EH (cell line): ENCODE measurements at regions not wholly inside any gene's neighbourhood (a gene's known extent, or its start where the extent isn't known, plus 50 kb on each side); places are given as distances from the start of the nearest gene placed in this dataset.

ENCODE experiments used
- DNase-seq: peaks from one replicate; pipeline ENCODE4 v3.0.0-alpha.2; 2015; ENCODE audit warnings: low read depth

DNA sequence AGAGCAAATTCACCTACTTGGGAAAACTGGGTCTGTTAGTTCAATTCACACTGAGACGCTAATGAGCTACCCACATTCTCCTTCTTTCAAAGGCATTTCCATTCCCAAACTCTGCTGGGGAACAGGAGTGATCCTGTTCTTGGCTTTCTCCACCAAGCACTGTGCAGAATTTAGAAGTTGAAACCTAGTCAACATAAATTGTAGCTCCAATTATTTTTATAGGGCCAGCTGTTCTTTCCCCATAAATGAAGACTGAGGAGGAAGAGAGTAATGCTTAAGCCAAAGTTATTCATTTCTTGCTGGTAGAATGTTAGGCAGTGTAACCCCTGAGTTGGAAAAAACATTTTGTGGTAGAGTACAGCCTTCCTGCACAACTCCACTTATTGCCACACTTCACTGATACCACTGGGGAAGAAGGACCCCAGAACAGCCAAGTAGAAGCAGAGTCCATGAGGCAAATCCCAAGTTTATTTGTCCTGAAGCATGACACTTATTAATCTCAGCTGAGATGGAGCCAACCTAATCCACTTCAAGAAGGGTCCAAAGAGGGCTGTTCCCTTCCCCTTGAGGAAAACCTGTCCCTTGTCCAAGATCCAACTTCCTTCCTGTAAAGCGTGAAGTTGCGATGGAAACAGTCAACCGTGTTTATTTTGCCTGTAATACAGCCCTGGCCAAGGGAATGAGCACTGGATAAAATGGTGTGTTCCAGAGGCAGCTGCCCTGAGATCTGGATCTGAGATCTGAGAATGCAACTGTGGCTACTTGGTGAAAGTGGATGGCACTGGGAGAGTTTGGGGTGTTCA, 151.8 kb downstream of the TBX5 start:
- DNase-seq = no peak

DNA sequence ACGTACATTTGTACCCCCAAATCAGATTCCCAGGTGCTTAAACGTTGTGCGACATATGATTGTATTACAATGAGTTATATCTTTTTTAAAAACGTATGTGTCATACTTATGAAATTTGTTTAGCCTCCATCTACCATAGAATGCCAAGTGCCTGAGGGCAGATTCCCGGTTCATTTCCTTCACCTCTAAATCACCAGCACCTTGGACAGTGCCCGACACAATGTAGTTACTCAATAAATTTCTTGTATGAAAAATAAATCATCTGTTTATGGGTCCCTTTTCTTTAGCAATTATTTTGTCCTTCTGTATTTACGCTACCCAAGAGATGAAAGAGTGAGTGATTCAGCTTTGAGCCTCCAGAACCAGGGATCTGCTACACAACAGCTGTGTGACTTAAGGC, 157.4 kb downstream of the TBX5 start:
- peak; percentile 21 for DNase-seq

DNA sequence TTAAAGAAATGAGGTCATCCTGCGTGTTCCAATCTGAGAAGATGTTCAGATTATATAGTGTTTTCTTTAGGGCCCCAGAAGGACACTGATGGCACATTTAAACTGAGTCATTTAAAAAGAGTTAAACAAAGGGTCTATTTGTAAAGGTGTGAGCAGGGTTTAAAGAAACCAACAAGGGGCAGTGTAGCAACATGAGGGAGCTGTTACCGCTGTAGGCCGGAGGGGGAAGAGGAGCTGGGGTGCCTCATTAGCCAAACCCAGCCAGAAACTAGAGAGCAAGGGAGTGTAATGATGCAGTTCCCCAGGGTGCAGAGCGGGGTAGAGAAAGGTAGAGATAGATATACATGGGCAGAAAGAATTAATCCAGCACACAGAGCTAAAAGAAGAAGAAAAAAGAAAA, 160.4 kb downstream of the TBX5 start:
- DNase-seq = peak; percentile 56

GRCh38 chr12:114241973-114242434, 163.9 kb downstream of the TBX5 start:
- no peak for DNase-seq

- no peak for DNase-seq
Measured at GRCh38 chr12:114240288-114240687, 165.7 kb downstream of the TBX5 start.

DNA sequence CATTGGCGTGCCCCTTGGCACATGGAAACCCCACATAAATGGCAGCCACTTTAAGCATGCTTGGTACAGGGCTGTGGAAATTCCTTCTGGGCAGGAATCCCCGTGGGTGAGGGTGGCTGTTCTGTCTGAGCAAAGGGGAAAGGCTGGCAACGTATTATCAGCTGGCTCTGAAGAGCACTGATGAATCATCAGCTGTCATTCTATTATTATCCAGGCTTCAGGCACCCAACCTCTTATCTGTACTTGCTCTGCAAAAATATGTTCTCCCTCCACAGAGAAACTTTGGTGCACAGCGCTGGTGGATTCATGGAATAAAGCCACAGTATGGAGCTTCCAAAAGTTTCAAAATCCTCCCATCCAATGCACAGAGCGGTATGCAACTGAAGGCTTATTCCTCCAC, 167.1 kb downstream of the TBX5 start:
- peak; percentile 54 for DNase-seq

- no peak for DNase-seq
Measured at GRCh38 chr12:114237230-114237629, 168.7 kb downstream of the TBX5 start.

GRCh38 chr12:114232187-114232586, 173.8 kb downstream of the TBX5 start:
- no peak for DNase-seq

DNA sequence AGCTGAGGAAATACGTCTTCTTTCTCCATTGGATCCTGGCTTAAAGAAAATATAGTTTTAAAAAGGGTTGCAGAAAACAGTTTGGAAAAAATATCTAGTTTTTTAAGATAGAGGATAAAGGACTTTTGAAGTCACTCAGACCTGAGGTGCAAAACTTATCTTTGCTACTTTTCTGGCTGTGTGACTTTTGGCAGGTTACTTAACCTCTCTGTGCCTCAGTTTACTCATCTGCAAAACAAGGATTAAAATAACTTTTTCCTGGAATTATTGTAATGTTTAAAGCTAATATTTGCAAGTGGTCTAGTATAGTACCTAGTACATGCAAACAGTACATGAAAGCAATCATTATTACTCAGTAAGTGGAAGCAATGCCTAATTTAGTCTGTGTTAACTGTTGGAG, 176.8 kb downstream of the TBX5 start:
- no peak for DNase-seq

- no peak for DNase-seq
Measured at GRCh38 chr12:114226241-114226928, 179.6 kb downstream of the TBX5 start.

DNA sequence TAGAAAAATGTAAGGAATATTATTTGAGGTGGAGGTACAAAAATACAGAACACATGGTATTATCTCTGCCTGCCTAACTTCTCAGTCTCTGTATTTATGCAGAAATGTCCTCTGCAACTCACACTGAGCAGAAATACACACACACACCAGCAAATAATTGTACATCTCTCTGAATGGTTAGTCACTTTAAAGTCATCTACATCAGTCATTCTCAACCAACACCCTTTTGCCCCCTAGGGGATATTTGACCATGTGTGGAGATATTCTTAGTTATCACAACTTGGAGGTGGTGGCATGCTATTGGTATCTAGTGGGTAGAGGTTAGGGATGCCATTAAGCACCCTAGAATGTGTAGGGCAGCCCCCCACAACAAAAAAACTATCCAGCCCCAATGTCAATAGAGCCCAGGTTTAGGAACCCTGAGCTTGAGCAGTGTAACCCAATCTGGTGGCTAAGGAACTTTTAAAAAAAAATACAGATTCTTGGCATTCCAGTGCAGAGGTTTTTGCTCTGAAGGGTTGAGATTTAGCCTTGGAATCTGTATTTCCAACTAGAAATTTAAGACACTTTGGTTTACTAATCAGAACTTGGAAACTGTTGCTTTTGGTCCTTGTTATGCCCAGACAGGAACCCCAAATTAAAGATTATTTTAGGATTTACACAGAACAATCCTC, 183.8 kb downstream of the TBX5 start:
- DNase-seq = peak; percentile 50

DNA sequence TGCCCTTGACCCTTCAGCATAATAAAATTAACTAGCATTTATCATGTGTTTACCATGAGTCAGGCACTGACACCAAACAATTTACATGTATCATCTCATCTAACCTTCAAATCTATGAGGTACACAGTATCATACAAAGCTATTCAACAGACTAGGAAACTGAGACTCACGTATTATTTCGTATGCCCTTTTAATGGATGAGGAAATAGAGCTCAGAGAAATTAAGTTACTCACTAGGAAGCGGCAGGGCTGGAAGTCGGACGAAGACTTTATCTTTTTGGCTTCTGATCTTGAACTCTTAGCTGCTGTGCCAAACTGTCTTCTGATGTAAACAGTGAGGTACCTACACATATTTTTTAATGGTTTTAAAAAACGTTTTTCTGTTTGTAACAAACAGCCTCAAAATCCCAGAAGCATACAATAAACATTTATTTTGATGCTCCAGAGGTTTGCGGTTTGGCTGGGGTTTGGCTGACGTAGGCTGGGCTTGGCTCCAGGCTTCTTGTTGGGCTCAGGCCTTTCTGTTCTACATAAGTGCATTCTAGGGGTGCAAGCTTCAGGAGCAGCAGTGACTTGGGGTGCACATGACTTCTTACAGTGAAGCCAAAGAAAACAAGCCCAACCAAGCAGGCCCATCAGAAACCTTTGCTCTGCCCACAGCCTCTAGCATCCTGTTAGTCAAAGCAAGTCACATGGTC, 184.7 kb downstream of the TBX5 start:
- no peak for DNase-seq

DNA sequence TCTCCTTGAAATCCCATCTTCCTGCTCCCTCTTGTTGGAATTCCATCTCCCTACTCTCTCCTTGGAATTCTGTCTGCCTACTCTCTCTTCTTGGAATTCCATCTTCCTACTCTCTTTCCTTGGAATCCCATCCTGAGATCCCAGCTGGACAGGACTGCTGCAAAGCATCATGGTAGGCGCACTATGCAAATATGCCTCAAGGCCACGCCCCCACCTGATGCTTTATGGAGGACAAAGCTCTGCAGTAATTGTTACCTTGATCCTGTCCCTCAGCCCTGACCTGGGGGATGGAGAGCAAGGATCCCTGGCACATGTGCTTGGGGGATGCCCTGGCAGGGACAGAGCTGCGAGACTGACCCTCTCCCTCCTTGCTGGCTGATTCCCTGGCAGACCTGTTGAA, 185.6 kb downstream of the TBX5 start:
- DNase-seq = no peak

DNA sequence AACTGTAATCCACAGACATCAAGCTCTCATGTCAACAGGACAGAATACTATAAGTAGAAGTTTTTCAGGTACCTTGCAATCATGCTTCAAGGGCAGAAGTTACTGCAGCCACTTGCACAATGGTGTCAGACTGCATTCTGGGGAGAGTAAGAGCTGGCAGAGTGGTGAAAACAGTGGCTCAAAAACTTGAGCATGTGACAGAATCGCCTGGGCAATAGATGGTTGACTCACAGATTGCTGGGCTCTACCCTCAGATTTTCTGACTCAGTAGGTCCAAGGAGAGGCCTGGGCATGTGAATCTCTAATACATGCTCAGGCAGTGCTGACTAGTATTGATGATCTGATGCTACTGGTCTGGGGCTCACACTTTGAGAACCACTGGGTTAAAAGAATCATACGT, 187.8 kb downstream of the TBX5 start:
- DNase-seq = no peak

DNA sequence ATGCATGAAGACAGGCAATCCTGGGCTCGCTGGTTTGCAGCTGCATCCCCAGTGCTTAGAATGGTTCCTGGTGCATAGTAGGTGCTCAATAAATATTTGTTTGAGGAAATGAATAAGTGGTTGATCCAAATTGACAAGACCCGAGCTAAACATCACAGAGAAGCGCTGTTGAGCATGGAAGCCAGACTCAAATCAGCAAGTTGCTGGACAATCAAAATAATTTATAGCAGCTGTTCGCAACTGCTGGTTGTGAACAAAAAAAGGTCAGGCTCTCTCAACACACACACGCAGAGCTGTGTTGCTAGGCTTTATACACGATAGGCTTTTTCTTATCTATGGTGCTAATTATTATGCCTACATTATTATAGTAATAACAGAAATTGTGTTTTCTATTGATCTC, 190.2 kb downstream of the TBX5 start:
- no peak for DNase-seq

DNA sequence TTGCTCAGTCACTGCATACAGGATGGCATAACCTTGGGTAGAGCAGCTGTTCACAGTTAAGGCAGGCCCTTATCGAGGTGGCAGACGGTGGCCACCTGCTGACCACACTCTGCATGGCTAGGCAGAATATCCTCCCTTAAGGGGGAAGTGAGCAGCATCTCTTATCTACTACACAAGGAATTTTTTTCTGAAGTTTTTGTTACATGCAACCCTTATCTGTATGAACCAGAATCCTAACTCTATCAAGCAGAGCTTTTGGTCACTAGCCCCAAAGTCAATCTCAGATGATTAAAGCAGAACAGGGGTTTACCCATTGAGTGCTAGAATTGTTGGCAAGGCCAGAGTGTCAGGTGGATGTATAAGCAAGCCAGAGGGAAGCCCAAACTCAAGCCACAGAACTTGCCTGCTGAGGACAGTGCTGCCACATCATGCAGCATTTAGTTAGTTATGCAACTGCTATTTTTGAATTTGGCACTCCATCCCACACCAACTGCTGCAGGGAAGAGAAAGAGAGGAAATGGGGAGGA, 192.8 kb downstream of the TBX5 start:
- DNase-seq = no peak

DNA sequence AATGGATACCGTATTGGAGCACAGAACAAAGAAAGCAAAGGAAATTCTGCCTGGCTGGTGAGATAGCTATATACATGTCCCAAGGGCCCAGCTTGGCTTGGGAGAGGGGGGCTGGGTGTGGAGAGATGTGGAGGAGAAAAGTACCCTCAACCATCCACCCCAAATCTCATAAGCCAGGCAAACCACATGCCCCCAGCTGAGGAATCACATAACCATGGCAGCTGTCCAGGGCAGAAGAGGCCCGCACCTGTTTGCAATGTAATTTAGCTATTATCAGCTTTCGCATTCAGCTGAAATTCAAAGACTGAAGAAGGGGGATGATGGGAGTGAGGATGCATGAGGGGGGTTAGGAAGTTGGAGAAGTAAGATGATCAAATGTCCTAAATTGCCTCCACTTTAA, 196.1 kb downstream of the TBX5 start:
- no peak for DNase-seq

- no peak for DNase-seq
Measured at GRCh38 chr12:114206525-114206924, 199.4 kb downstream of the TBX5 start.

- no peak for DNase-seq
Measured at GRCh38 chr12:114201794-114202193, 204.2 kb downstream of the TBX5 start.

DNA sequence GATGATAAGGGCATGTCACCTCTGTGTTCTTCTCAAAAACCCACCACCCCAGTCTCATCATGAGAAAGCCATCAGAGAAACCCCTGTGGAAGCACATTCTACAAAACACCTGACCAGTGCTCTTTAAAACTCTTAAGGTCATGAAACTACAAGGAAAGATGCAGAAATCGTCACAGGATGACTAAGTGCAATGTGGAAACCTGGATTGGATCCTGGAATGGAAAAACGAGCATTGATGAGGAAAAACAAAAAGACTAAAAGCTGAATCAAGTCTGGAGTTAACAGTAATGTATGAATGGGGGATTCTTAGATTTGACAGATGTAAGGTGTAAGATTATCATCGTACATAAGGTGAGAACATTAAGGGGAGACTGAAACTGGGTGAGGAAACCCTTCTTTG, 211.0 kb downstream of the TBX5 start:
- no peak for DNase-seq

DNA sequence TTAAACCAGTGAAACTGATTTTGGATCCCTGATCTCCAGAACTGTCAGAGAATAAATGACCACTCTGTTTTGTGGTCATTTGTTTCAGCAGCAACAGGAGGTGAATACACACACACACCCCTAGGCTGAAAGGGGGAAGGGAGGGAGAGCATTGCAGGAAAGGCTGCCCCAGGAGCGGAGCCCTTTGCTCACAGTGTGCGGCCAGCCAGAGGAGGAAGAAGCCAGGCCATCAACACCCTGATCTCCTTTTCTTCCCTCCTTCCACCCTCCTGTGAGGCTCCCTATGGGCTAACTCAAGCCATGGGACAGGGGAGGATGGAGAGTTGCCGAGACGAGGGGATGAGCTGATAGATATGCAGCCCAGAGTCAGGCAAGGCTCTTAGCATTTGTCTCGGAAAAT, 211.9 kb downstream of the TBX5 start:
- no peak for DNase-seq

- DNase-seq = no peak
Measured at GRCh38 chr12:114193474-114193873, 212.5 kb downstream of the TBX5 start.
